ENCODE measurements at regions not wholly inside any gene's neighbourhood (a gene's known extent, or its start where the extent isn't known, plus 50 kb on each side); places are given as distances from the start of the nearest gene placed in this dataset.

DNA sequence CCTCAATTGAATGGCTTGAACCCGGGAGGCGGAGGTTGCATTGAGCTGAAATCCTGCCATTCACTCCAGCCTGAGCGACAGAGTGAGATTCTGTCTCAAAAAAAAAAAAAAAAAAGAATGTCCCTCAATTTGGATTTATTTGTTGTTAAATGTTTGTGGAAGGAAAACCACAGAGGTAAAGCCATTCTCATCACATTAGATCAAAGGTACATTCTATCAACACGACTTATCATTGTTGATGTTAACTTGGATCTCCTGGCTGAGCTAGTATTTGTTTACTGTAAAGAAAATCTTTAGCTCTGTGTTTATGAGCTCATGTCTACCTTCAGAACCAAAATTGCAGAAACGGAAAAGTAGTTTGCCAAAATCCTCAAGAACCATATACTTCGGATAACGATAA lies 91.4 kb upstream of the SALL4 start:
- no peaks in the 10 kb centered on the region for H3K27me3 ChIP-seq (ENCODE audit: insufficient read depth, poor library complexity, severe bottlenecking)
- H3K4me1 ChIP-seq (ENCODE audit: insufficient read depth, poor library complexity, severe bottlenecking) = no peaks in the 10 kb centered on the region
- H3K9me3 ChIP-seq (ENCODE audit: severe bottlenecking) = no peaks in the 10 kb centered on the region
- TF ChIP-seq, protein P1, sequence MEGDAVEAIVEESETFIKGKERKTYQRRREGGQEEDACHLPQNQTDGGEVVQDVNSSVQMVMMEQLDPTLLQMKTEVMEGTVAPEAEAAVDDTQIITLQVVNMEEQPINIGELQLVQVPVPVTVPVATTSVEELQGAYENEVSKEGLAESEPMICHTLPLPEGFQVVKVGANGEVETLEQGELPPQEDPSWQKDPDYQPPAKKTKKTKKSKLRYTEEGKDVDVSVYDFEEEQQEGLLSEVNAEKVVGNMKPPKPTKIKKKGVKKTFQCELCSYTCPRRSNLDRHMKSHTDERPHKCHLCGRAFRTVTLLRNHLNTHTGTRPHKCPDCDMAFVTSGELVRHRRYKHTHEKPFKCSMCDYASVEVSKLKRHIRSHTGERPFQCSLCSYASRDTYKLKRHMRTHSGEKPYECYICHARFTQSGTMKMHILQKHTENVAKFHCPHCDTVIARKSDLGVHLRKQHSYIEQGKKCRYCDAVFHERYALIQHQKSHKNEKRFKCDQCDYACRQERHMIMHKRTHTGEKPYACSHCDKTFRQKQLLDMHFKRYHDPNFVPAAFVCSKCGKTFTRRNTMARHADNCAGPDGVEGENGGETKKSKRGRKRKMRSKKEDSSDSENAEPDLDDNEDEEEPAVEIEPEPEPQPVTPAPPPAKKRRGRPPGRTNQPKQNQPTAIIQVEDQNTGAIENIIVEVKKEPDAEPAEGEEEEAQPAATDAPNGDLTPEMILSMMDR (IDR thresholded peaks at IDR 0.05; ENCODE audit: poor library complexity, severe bottlenecking) = no peak
- no peak overlapping the region for H3K27ac ChIP-seq (ENCODE audit: poor library complexity, severe bottlenecking)
- ATAC-seq (ENCODE audit: low read depth) (no peak), DNase-seq (ENCODE audit: low spot score) (no peak)
- no peak overlapping the region for H3K4me3 ChIP-seq (ENCODE audit: severe bottlenecking)
- no peaks in the 10 kb centered on the region for H3K36me3 ChIP-seq (ENCODE audit: low read depth)

DNA sequence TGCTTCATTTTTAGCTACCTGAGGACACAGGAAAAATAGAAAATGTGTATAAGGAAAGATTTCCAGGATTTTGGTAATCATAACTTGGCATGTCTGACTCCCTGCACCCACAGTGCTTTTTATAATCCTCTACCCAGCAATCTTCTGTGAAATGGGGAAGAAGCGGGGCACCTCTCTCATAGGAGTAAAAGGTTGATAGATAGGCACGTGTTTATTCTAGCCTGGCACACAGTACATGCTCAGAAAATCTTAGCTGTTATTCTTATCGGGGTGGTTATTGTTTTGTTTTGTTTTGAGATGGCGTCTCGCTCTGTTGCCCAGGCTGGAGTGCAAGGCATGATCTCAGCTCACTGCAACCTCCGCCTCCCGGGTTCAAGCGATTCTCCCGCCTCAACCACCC lies 87.7 kb upstream of the SALL4 start:
- H3K4me3 ChIP-seq (ENCODE audit: severe bottlenecking) = no peak overlapping the region

DNA sequence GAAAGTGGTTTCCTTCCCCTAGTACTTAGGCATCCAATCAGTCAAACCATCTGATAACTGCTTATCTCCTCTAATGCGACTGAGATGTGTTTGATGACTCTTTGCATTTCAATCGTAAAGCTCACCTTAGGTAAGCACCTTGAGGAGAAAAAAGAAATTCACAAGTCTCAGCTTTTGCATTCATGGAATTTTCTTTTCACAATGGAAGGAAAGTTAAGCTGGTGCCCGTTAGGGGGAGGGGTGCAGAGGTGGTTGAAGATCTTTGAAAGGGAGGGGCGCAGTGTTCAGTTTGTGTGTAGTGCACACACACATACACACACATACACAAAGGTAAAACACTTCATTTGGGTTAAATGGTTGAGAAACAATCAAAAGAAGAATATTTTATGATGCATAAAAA lies 87.1 kb upstream of the SALL4 start:
- no peak overlapping the region for H3K27ac ChIP-seq (ENCODE audit: poor library complexity, severe bottlenecking)
- H3K4me3 ChIP-seq (ENCODE audit: severe bottlenecking) = no peak overlapping the region
- no peaks in the 10 kb centered on the region for H3K9me3 ChIP-seq (ENCODE audit: severe bottlenecking)
- ATAC-seq (ENCODE audit: low read depth) (no peak), DNase-seq (ENCODE audit: low spot score) (no peak)
- no peaks in the 10 kb centered on the region for H3K4me1 ChIP-seq (ENCODE audit: insufficient read depth, poor library complexity, severe bottlenecking)
- TF ChIP-seq, protein P1 (IDR thresholded peaks at IDR 0.05; ENCODE audit: poor library complexity, severe bottlenecking) = no peak
- no peaks in the 10 kb centered on the region for H3K36me3 ChIP-seq (ENCODE audit: low read depth)
- H3K27me3 ChIP-seq (ENCODE audit: insufficient read depth, poor library complexity, severe bottlenecking) = no peaks in the 10 kb centered on the region

More for the DNA sequence above, 87.7 kb upstream of the SALL4 start:
- H3K4me1 ChIP-seq (ENCODE audit: insufficient read depth, poor library complexity, severe bottlenecking) = no peaks in the 10 kb centered on the region
- DNase-seq (ENCODE audit: low spot score) = no peak
- ATAC-seq (ENCODE audit: low read depth) = no peak
- H3K27ac ChIP-seq (ENCODE audit: poor library complexity, severe bottlenecking) = no peak overlapping the region
- H3K9me3 ChIP-seq (ENCODE audit: severe bottlenecking) = no peaks in the 10 kb centered on the region
- TF ChIP-seq, protein P1 (IDR thresholded peaks at IDR 0.05; ENCODE audit: poor library complexity, severe bottlenecking) = no peak
- H3K36me3 ChIP-seq (ENCODE audit: low read depth) = no peaks in the 10 kb centered on the region
- no peaks in the 10 kb centered on the region for H3K27me3 ChIP-seq (ENCODE audit: insufficient read depth, poor library complexity, severe bottlenecking)

DNA sequence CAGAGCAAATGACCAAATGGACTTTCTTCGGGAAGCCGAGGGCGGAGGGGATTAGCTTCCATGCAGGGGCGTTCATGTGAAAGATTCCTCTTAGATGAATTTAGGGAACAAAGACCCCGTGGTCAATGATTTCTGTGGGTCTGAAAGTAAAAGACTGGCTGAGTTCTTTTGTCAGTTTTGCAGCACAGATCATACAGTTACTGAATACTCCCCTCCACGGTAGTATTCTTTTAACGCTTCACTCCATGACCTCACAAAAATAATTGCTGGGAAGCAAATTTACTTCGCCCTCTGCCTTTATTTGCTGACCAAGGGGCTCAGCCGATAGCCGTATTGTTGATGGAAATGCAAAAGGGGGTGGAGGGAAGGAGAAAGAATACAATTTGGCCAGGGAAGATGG lies 86.0 kb upstream of the SALL4 start:
- Histone ChIP-seq H3K4me1 (ENCODE audit: insufficient read depth, poor library complexity, severe bottlenecking) (no peaks in the 10 kb centered on the region), H3K27ac (ENCODE audit: poor library complexity, severe bottlenecking) (no peak overlapping the region), H3K36me3 (ENCODE audit: low read depth) (no peaks in the 10 kb centered on the region), H3K27me3 (ENCODE audit: insufficient read depth, poor library complexity, severe bottlenecking) (no peaks in the 10 kb centered on the region), H3K9me3 (ENCODE audit: severe bottlenecking) (no peaks in the 10 kb centered on the region), H3K4me3 (ENCODE audit: severe bottlenecking) (no peak overlapping the region)
- TF ChIP-seq, protein P1 (IDR thresholded peaks at IDR 0.05; ENCODE audit: poor library complexity, severe bottlenecking) = no peak
- no peak for DNase-seq (ENCODE audit: low spot score)
- no peak for ATAC-seq (ENCODE audit: low read depth)

DNA sequence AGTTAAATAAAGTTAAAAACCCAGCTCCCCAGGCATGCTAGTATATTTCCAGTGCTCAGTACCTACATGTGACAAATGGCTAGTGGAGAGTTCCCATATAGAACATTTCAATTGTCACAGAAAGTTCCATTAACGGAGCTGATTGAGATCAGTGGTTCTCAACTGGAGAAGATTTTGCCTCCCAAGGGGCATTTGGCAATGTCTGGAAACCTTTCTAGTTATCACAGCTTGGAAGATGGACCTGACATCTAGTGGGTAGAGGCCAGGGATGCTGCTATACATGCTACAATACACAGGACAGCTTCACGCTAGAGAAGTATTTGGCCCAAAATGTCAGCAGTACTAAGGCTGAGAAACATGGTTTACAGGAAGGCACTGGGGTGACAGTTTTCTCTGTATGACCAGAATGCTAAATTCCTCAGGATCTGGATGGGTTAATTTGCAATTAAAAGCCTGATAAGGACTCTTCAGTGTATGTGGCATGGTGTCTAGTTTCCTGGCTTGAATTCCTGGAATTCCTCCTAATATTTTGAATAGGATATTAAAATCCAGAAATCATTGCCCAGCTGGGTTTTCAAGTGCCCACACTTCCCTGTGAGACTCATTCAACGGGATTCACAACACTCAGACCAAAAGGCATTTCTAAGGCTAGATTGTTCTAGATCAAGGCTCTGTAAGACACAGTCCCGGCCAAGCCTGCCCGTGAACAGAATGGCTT lies 84.7 kb upstream of the SALL4 start:
- TF ChIP-seq, protein P1 (IDR thresholded peaks at IDR 0.05; ENCODE audit: poor library complexity, severe bottlenecking) = no peak
- H3K9me3 ChIP-seq (ENCODE audit: severe bottlenecking) = no peaks in the 10 kb centered on the region
- peak; percentile 15; the same call in 1 of the 3 replicates for ATAC-seq (ENCODE audit: low read depth)
- H3K27me3 ChIP-seq (ENCODE audit: insufficient read depth, poor library complexity, severe bottlenecking) = no peaks in the 10 kb centered on the region
- no peaks in the 10 kb centered on the region for H3K36me3 ChIP-seq (ENCODE audit: low read depth)
- H3K4me1 ChIP-seq (ENCODE audit: insufficient read depth, poor library complexity, severe bottlenecking) = no peaks in the 10 kb centered on the region
- no peak for DNase-seq (ENCODE audit: low spot score)
- H3K27ac ChIP-seq (ENCODE audit: poor library complexity, severe bottlenecking) = no peak overlapping the region
- H3K4me3 ChIP-seq (ENCODE audit: severe bottlenecking) = no peak overlapping the region
